ENCODE measurements at regions not wholly inside any gene's neighbourhood (a gene's known extent, or its start where the extent isn't known, plus 50 kb on each side); places are given as distances from the start of the nearest gene placed in this dataset.

GRCh38 chr14:56703947-56704346 is 106.3 kb downstream of the OTX2 start:
- no peak overlapping the region for H2BK120ac ChIP-seq (ENCODE audit: low read depth, low read length)
- no peak overlapping the region for H3K56ac ChIP-seq (ENCODE audit: extremely low read depth, insufficient read depth, low read length)
- H3K27ac ChIP-seq (ENCODE audit: insufficient read depth, low read length), result no peak overlapping the region
- H4K8ac ChIP-seq (ENCODE audit: low read depth in 2 of 2, low read length in 2 of 2), result no peak overlapping the region
- no peak for TF ChIP-seq BHLHE40 (IDR thresholded peaks at IDR 0.05; ENCODE audit: low read depth, low read length)
- TF ChIP-seq MAZ (IDR thresholded peaks at IDR 0.05; ENCODE audit: borderline replicate concordance, low read depth, low read length), result no peak
- no peak for TF ChIP-seq MXI1 (IDR thresholded peaks at IDR 0.05; ENCODE audit: borderline replicate concordance, low read depth, low read length)
- no peak for TF ChIP-seq RAD21 (IDR thresholded peaks at IDR 0.05; ENCODE audit: low read length)
- TF ChIP-seq NFE2L2 (IDR thresholded peaks at IDR 0.05; ENCODE audit: low read depth, low read length), result no peak
- no peak for TF ChIP-seq SMC3 (IDR thresholded peaks at IDR 0.05; ENCODE audit: low read depth, low read length)
- TF ChIP-seq CEBPB (IDR thresholded peaks at IDR 0.05; ENCODE audit: low read depth, low read length), result no peak
- TF ChIP-seq MAFK (IDR thresholded peaks at IDR 0.05; ENCODE audit: low read depth, low read length), result no peak
- no peak for TF ChIP-seq ELK1 (IDR thresholded peaks at IDR 0.05; ENCODE audit: borderline replicate concordance, low read depth, low read length)
- no peak for TF ChIP-seq RFX5 (IDR thresholded peaks at IDR 0.05; ENCODE audit: low read depth, low read length)
- no peak for TF ChIP-seq POLR2A (IDR thresholded peaks at IDR 0.05; ENCODE audit: low read depth, low read length)
- no peak overlapping the region for H2AK9ac ChIP-seq (replicated peaks; ENCODE audit: low read depth, low read length, poor library complexity)
- DNase-seq (no peak), ATAC-seq (ENCODE audit: low read depth) (no peak)
- H3K18ac ChIP-seq (ENCODE audit: low read depth, low read length), result no peak overlapping the region
- H2BK20ac ChIP-seq (ENCODE audit: low read depth, low read length), result no peak overlapping the region
- in situ Hi-C loops (cut with MboI; ENCODE audit: low sequenced_read_pairs), result no loop called here
- no peak overlapping the region for H3K4me3 ChIP-seq (ENCODE audit: insufficient read depth, low read depth, low read length)
- CTCF ChIA-PET, result no interaction called here
- H2AFZ ChIP-seq (replicated peaks; ENCODE audit: low read length, poor library complexity), result no peak overlapping the region
- BruUV-seq (replicated peaks), result no TSS peak
- no peak overlapping the region for H3K14ac ChIP-seq (replicated peaks; ENCODE audit: low read depth, low read length)
- no peaks in the 10 kb centered on the region for H3K79me1 ChIP-seq (ENCODE audit: low read depth in 1 of 2, low read length in 2 of 2)
- dilution Hi-C loops (cut with HindIII; ENCODE audit: low sequenced_read_pairs, unreplicated experiment), result no loop called here
- no CpG with 5 or more reads among the region's 6 CpGs for WGBS, 2 experiments (ENCODE audit: extremely low coverage in 2 of 2, insufficient read length in 1 of 2)
- no peak overlapping the region for H4K91ac ChIP-seq (ENCODE audit: insufficient read depth, low read depth, low read length)
- H2BK5ac ChIP-seq (ENCODE audit: low read depth, low read length, poor library complexity, severe bottlenecking), result no peak overlapping the region
- no peaks in the 10 kb centered on the region for H3K9me3 ChIP-seq (ENCODE audit: control insufficient read depth, insufficient read depth, low read length)
- H3K4me2 ChIP-seq (ENCODE audit: low read depth, low read length), result no peak overlapping the region
- no peaks in the 10 kb centered on the region for H3K9me1 ChIP-seq (ENCODE audit: insufficient read depth, low read length)
- POLR2A ChIA-PET (ENCODE audit: unreplicated experiment), result no interaction called here
- H3K27me3 ChIP-seq (ENCODE audit: control insufficient read depth, insufficient read depth, low read length), result no peaks in the 10 kb centered on the region; the same call in 1 of the 2 replicates
- no peak overlapping the region for H3K9ac ChIP-seq (ENCODE audit: low read depth, low read length)
- no peak overlapping the region for H4K5ac ChIP-seq (ENCODE audit: low read depth, low read length)
- H3K4me1 ChIP-seq (ENCODE audit: control insufficient read depth, insufficient read depth, low read length), result no peaks in the 10 kb centered on the region
- H3K23ac ChIP-seq (ENCODE audit: low read depth, low read length), result no peak overlapping the region
- no peak overlapping the region for H2AK5ac ChIP-seq (ENCODE audit: low read depth, low read length)
- intact Hi-C loops (cut with micrococcal nuclease), result no loop called here
- H3K4ac ChIP-seq (ENCODE audit: low read depth, low read length), result no peak overlapping the region
- no peak overlapping the region for H2BK15ac ChIP-seq (ENCODE audit: low read depth, low read length)
- H3K36me3 ChIP-seq (ENCODE audit: control insufficient read depth, insufficient read depth, low read length), result no peaks in the 10 kb centered on the region
- H4K20me1 ChIP-seq (ENCODE audit: insufficient read depth, low read length), result no peaks in the 10 kb centered on the region

Data from IMR-90 (cell line).